HG03103 (cell line): ENCODE measurements at regions not wholly inside any gene's neighbourhood (a gene's known extent, or its start where the extent isn't known, plus 50 kb on each side); places are given as distances from the start of the nearest gene placed in this dataset.

Experiments
- ATAC-seq: cut with Tn5 transposase; IDR thresholded peaks from one replicate; pipeline ENCODE4 v1.9.1; 2021; ENCODE audit warnings: low read depth; ENCODE audit not compliant: unreplicated experiment

GRCh38 chr4:147052361-147052760 lies 106.7 kb upstream of the TTC29 start:
- ATAC-seq = no peak

GRCh38 chr4:147054228-147054872 lies 108.7 kb upstream of the TTC29 start:
- ATAC-seq = no peak

- ATAC-seq = no peak
Measured at GRCh38 chr4:147056940-147057610, 111.4 kb upstream of the TTC29 start.

GRCh38 chr4:147057611-147058190 lies 112.0 kb upstream of the TTC29 start:
- no peak for ATAC-seq

GRCh38 chr4:147059064-147059731 lies 113.5 kb upstream of the TTC29 start:
- no peak for ATAC-seq

- ATAC-seq = no peak
Measured at GRCh38 chr4:147060151-147060931, 114.7 kb upstream of the TTC29 start.

GRCh38 chr4:147064856-147065255 lies 119.2 kb upstream of the TTC29 start:
- no peak for ATAC-seq

- no peak for ATAC-seq
Measured at GRCh38 chr4:147068564-147068963, 122.9 kb upstream of the TTC29 start.

GRCh38 chr4:147071209-147071740 lies 125.6 kb upstream of the TTC29 start:
- ATAC-seq = no peak

GRCh38 chr4:147076179-147076578 lies 130.5 kb upstream of the TTC29 start:
- ATAC-seq = no peak

GRCh38 chr4:147076728-147077127 lies 131.1 kb upstream of the TTC29 start:
- ATAC-seq = no peak

- no peak for ATAC-seq
Measured at GRCh38 chr4:147078362-147078761, 132.7 kb upstream of the TTC29 start.

GRCh38 chr4:147078875-147079658 lies 133.4 kb upstream of the TTC29 start:
- no peak for ATAC-seq

- ATAC-seq = no peak
Measured at GRCh38 chr4:147084861-147085260, 139.2 kb upstream of the TTC29 start.

- ATAC-seq = no peak
Measured at GRCh38 chr4:147085781-147086180, 140.1 kb upstream of the TTC29 start.

GRCh38 chr4:147088146-147088545 lies 142.5 kb upstream of the TTC29 start:
- ATAC-seq = no peak

- ATAC-seq = no peak
Measured at GRCh38 chr4:147090486-147090885, 144.8 kb upstream of the TTC29 start.

- no peak for ATAC-seq
Measured at GRCh38 chr4:147093206-147093605, 147.5 kb upstream of the TTC29 start.

GRCh38 chr4:147094238-147094637 lies 148.6 kb upstream of the TTC29 start:
- no peak for ATAC-seq
